ENCODE measurements at regions not wholly inside any gene's neighbourhood (a gene's known extent, or its start where the extent isn't known, plus 50 kb on each side); places are given as distances from the start of the nearest gene placed in this dataset.

GRCh38 chr5:98587166-98587565 is 186.3 kb upstream of the RGMB start:
- DNase-seq: no peak

GRCh38 chr5:98588215-98588614 is 185.2 kb upstream of the RGMB start:
- no peak for DNase-seq

- no peak for DNase-seq
Measured at GRCh38 chr5:98593418-98593817, 180.0 kb upstream of the RGMB start.

- DNase-seq: no peak
Measured at GRCh38 chr5:98594098-98594497, 179.4 kb upstream of the RGMB start.

- DNase-seq: no peak
Measured at GRCh38 chr5:98599016-98599415, 174.4 kb upstream of the RGMB start.

- no peak for DNase-seq
Measured at GRCh38 chr5:98602534-98603112, 170.8 kb upstream of the RGMB start.

GRCh38 chr5:98603456-98603855 is 170.0 kb upstream of the RGMB start:
- no peak for DNase-seq

- DNase-seq: no peak
Measured at GRCh38 chr5:98604301-98604700, 169.2 kb upstream of the RGMB start.

- DNase-seq: no peak
Measured at GRCh38 chr5:98604721-98605425, 168.6 kb upstream of the RGMB start.

GRCh38 chr5:98605426-98605825 is 168.0 kb upstream of the RGMB start:
- no peak for DNase-seq

- DNase-seq: no peak
Measured at GRCh38 chr5:98606961-98607360, 166.5 kb upstream of the RGMB start.

- DNase-seq: no peak
Measured at GRCh38 chr5:98608052-98608451, 165.4 kb upstream of the RGMB start.

- no peak for DNase-seq
Measured at GRCh38 chr5:98614341-98614740, 159.1 kb upstream of the RGMB start.

GRCh38 chr5:98621821-98622220 is 151.6 kb upstream of the RGMB start:
- no peak for DNase-seq

GRCh38 chr5:98624145-98624880 is 149.2 kb upstream of the RGMB start:
- no peak for DNase-seq

GRCh38 chr5:98627121-98627520 is 146.3 kb upstream of the RGMB start:
- DNase-seq: no peak

GRCh38 chr5:98630621-98631020 is 142.8 kb upstream of the RGMB start:
- no peak for DNase-seq

- DNase-seq: no peak
Measured at GRCh38 chr5:98631311-98632054, 142.0 kb upstream of the RGMB start.

GRCh38 chr5:98635656-98636055 is 137.8 kb upstream of the RGMB start:
- no peak for DNase-seq

- DNase-seq: no peak
Measured at GRCh38 chr5:98637116-98637515, 136.3 kb upstream of the RGMB start.

- no peak for DNase-seq
Measured at GRCh38 chr5:98637557-98637956, 135.9 kb upstream of the RGMB start.

- no peak for DNase-seq
Measured at GRCh38 chr5:98638111-98638510, 135.4 kb upstream of the RGMB start.

GRCh38 chr5:98638701-98639100 is 134.8 kb upstream of the RGMB start:
- no peak for DNase-seq

GRCh38 chr5:98639274-98639673 is 134.2 kb upstream of the RGMB start:
- peak; percentile 25 for DNase-seq

Data from NCI-H1105 (cell line).